Endothelial cell of umbilical vein (primary cell): ENCODE measurements at regions not wholly inside any gene's neighbourhood (a gene's known extent, or its start where the extent isn't known, plus 50 kb on each side); places are given as distances from the start of the nearest gene placed in this dataset.

Experiments
- BruUV-seq: library from RNA; stranded (reverse); fragments of 400-500 nt; replicated peaks from 2 replicates; lab custom pipeline; 2021; lab: Mats Ljungman, UMichigan
- CTCF ChIA-PET: fragments of 300-600, 350-600 bp; sonication (Branson Sonifier 250); formaldehyde crosslinking; loops from one replicate; lab custom pipeline; 2021; ENCODE audit warnings: antibody characterized with exemption, inconsistent platforms; lab: Charles Lee
- POLR2A ChIA-PET: fragments of 300-600, 350-600 bp; sonication (Branson Sonifier 250); formaldehyde crosslinking; loops from one replicate; lab custom pipeline; 2021; ENCODE audit warnings: antibody characterized with exemption, inconsistent platforms; lab: Charles Lee
- DNase-seq: peaks from one replicate; pipeline ENCODE4 v3.0.0-alpha.2; 2011; ENCODE audit warnings: low read depth, low spot score
- FAIRE-seq: peaks from 2 replicates; lab custom pipeline; 2011; peaks lifted over from hg19 to GRCh38; lab: Jason Lieb, UNC
- H2AFZ ChIP-seq: 2 replicates; pipeline ENCODE4 v1.6.0; 2012; ENCODE audit warnings: low read depth, low read length, control low read depth, inconsistent platforms
- H3K27ac ChIP-seq: 2 replicates; pipeline ENCODE4 v1.5.1; 2011; ENCODE audit warnings: low read depth, mild to moderate bottlenecking, control low read depth, low read length, moderate library complexity; ENCODE audit not compliant: insufficient read depth
- H3K27me3 ChIP-seq, 2 experiments: 2 replicates each; pipeline versions ENCODE4 v1.6.0 to v1.6.1; 2011; ENCODE audit warnings: low read length in 2 of 2, mixed read lengths in 1 of 2; ENCODE audit not compliant: control insufficient read depth in 2 of 2, insufficient read depth in 2 of 2
- H3K36me3 ChIP-seq, 2 experiments: 2 replicates in 1 of 2; 3 replicates in 1 of 2; pipeline ENCODE4 v1.5.1; 2011; ENCODE audit warnings: low read length in 2 of 2, mild to moderate bottlenecking in 1 of 2, moderate library complexity in 1 of 2; ENCODE audit not compliant: control insufficient read depth in 2 of 2, insufficient read depth in 2 of 2; ENCODE audit errors: extremely low read depth in 1 of 2
- H3K4me1 ChIP-seq: 3 replicates; pipeline ENCODE4 v1.5.1; 2011; ENCODE audit warnings: mild to moderate bottlenecking, low read length; ENCODE audit not compliant: control insufficient read depth, insufficient read depth; ENCODE audit errors: extremely low read depth
- H3K4me2 ChIP-seq: 2 replicates; pipeline ENCODE4 v1.6.1; 2011; ENCODE audit warnings: low read length, control low read depth, mixed read lengths; ENCODE audit not compliant: insufficient read depth
- H3K4me3 ChIP-seq, 3 experiments: fragments of 200-600 bp in 1 of 3; sonication (generic), shearing (Covaris generic) in 1 of 3; replicated peaks in 1 of 3; 2 replicates each; pipeline ENCODE4 v1.5.1; 2011 to 2016; ENCODE audit warnings: control low read depth in 3 of 3, low read length in 3 of 3, mild to moderate bottlenecking in 2 of 3, inconsistent platforms in 1 of 3, low read depth in 1 of 3, moderate library complexity in 1 of 3; ENCODE audit not compliant: insufficient read depth in 1 of 3
- H3K79me2 ChIP-seq: 2 replicates; pipeline ENCODE4 v1.6.0; 2012; ENCODE audit warnings: low read length, inconsistent platforms; ENCODE audit not compliant: control insufficient read depth, insufficient read depth
- H3K9ac ChIP-seq: replicated peaks from 2 replicates; pipeline ENCODE3; 2011; ENCODE audit warnings: low read length, control low read depth; ENCODE audit not compliant: insufficient read depth; ENCODE audit errors: extremely low read depth
- H3K9me1 ChIP-seq: replicated peaks from 3 replicates; pipeline ENCODE4 v1.6.0; 2011; ENCODE audit warnings: mild to moderate bottlenecking, low read length; ENCODE audit not compliant: control insufficient read depth, insufficient read depth; ENCODE audit errors: extremely low read depth
- H3K9me3 ChIP-seq: replicated peaks from 2 replicates; pipeline ENCODE4 v1.5.1; 2012; ENCODE audit warnings: low read length, inconsistent platforms; ENCODE audit not compliant: control insufficient read depth, insufficient read depth
- H4K20me1 ChIP-seq: replicated peaks from 2 replicates; pipeline ENCODE3; 2011; ENCODE audit warnings: mild to moderate bottlenecking, low read length; ENCODE audit not compliant: control insufficient read depth, insufficient read depth; ENCODE audit errors: extremely low read depth
- EZH2 ChIP-seq: IDR thresholded peaks from 2 replicates; pipeline ENCODE4 v1.6.1; 2012; ENCODE audit warnings: borderline replicate concordance, low read depth, mild to moderate bottlenecking, moderate library complexity, low read length, inconsistent platforms; ENCODE audit not compliant: severe bottlenecking
- FOS ChIP-seq: IDR thresholded peaks from 2 replicates; pipeline ENCODE4 v1.6.1; 2011; ENCODE audit warnings: mild to moderate bottlenecking, low read length, moderate library complexity, borderline replicate concordance; ENCODE audit not compliant: insufficient read depth
- GATA2 ChIP-seq: IDR thresholded peaks from 2 replicates; pipeline ENCODE4 v1.7.0; 2011; ENCODE audit warnings: low read depth, mild to moderate bottlenecking, moderate library complexity, mixed read lengths, low read length; ENCODE audit not compliant: insufficient read length, insufficient read depth
- JUN ChIP-seq: IDR thresholded peaks from 2 replicates; pipeline ENCODE4 v1.6.1; 2011; ENCODE audit warnings: borderline replicate concordance, low read depth; ENCODE audit not compliant: insufficient read length, insufficient read depth
- MYC ChIP-seq: IDR thresholded peaks from one replicate; pipeline ENCODE4 v1.6.1; 2011; ENCODE audit warnings: mild to moderate bottlenecking, low read depth, low read length
- POLR2A ChIP-seq: IDR thresholded peaks from 2 replicates; pipeline ENCODE4 v1.6.1; 2012; ENCODE audit warnings: low read depth, mild to moderate bottlenecking, control low read depth, low read length
- POLR2AphosphoS5 ChIP-seq: IDR thresholded peaks from 2 replicates; pipeline ENCODE4 v1.6.1; 2012; ENCODE audit warnings: low read depth, mild to moderate bottlenecking, control low read depth, low read length, moderate library complexity; ENCODE audit not compliant: insufficient read depth
- dilution Hi-C: fragments of 300-500 bp; cut with MboI; formaldehyde crosslinking; loops from one replicate; pipeline ENCODE4 v1.15.0; 2019; ENCODE audit warnings: low sequenced_read_pairs; ENCODE audit not compliant: extremely low pct_ligation_motif_present
- intact Hi-C: fragments of 100-400 bp; cut with micrococcal nuclease; formaldehyde crosslinking; loops from one replicate; pipeline ENCODE4 v1.10.0; 2022
- TF ChIP-seq, protein P1 (sequence below), 2 donors: IDR thresholded peaks; 1 replicate in 1 of 2; 2 replicates in 1 of 2; pipeline ENCODE4 v1.5.1; 2011; ENCODE audit warnings: low read length in 2 of 2, mild to moderate bottlenecking in 2 of 2, moderate library complexity in 2 of 2, control low read depth in 1 of 2, inconsistent platforms in 1 of 2, low read depth in 1 of 2; ENCODE audit not compliant: insufficient read depth in 1 of 2; ENCODE audit errors: extremely low read depth in 1 of 2
- TF ChIP-seq, protein P2 (sequence below): IDR thresholded peaks from 2 replicates; pipeline ENCODE4 v1.6.1; 2011; ENCODE audit not compliant: insufficient read depth, insufficient read length

DNA sequence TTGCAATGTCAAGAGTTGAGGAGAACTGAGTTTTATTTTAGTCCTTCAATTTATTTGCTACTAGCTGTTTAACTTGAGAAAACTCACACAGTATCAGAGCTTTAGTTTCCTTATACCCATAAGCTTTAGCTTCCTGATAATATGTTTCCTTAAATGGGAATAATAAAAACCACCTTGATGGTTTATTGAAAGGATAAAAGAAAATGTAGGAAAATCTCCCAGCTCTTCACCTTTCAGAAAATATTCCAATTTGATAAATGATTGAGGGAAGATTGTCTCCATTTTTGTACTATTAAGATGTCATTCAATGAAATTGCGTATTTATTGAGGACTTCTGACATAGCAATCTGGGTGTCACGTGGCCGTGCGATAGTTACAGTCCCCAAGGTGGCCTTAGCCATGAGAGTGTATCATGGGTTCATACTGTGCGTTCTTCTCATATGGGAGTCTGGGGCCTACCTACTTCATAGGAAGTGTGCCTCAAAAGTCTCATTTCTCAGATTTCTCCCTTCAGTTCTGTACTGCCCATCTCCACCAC, 296.3 kb upstream of the BMP2 start:
- DNase-seq (no peak), FAIRE-seq (no peak)
- no peak overlapping the region for H3K4me3 ChIP-seq
- TF ChIP-seq MYC = no peak
- TF ChIP-seq EZH2 = no peak
- no peak for TF ChIP-seq POLR2AphosphoS5
- no peak for TF ChIP-seq FOS
- no peak for TF ChIP-seq GATA2
- TF ChIP-seq, protein P1, sequence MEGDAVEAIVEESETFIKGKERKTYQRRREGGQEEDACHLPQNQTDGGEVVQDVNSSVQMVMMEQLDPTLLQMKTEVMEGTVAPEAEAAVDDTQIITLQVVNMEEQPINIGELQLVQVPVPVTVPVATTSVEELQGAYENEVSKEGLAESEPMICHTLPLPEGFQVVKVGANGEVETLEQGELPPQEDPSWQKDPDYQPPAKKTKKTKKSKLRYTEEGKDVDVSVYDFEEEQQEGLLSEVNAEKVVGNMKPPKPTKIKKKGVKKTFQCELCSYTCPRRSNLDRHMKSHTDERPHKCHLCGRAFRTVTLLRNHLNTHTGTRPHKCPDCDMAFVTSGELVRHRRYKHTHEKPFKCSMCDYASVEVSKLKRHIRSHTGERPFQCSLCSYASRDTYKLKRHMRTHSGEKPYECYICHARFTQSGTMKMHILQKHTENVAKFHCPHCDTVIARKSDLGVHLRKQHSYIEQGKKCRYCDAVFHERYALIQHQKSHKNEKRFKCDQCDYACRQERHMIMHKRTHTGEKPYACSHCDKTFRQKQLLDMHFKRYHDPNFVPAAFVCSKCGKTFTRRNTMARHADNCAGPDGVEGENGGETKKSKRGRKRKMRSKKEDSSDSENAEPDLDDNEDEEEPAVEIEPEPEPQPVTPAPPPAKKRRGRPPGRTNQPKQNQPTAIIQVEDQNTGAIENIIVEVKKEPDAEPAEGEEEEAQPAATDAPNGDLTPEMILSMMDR (IDR thresholded peaks at IDR 0.05; ENCODE audit: extremely low read depth in 1 of 2, insufficient read depth in 1 of 2, low read depth in 1 of 2, low read length in 2 of 2) = no peak
- no peak for TF ChIP-seq POLR2A
- TF ChIP-seq JUN = no peak
- TF ChIP-seq, protein P2, sequence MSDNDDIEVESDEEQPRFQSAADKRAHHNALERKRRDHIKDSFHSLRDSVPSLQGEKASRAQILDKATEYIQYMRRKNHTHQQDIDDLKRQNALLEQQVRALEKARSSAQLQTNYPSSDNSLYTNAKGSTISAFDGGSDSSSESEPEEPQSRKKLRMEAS = no peak
- no peak overlapping the region for H3K9ac ChIP-seq
- no peaks in the 10 kb centered on the region for H3K36me3 ChIP-seq
- no TSS peak for BruUV-seq
- ChIA-PET POLR2A (no interaction called here), CTCF (no interaction called here)
- no peak overlapping the region for H2AFZ ChIP-seq
- dilution Hi-C loops (no loop called here), intact Hi-C loops (no loop called here)
- no peaks in the 10 kb centered on the region for H4K20me1 ChIP-seq
- no peaks in the 10 kb centered on the region for H3K79me2 ChIP-seq
- no peaks in the 10 kb centered on the region for H3K9me1 ChIP-seq
- H3K27me3 ChIP-seq = no peaks in the 10 kb centered on the region
- H3K9me3 ChIP-seq = no peaks in the 10 kb centered on the region
- H3K27ac ChIP-seq = no peak overlapping the region
- H3K4me1 ChIP-seq = peaks cover 12% of the 10 kb centered on the region
- H3K4me2 ChIP-seq = no peak overlapping the region
